ENCODE measurements at regions not wholly inside any gene's neighbourhood (a gene's known extent, or its start where the extent isn't known, plus 50 kb on each side); places are given as distances from the start of the nearest gene placed in this dataset.

- Mint-ChIP-seq H3K4me1 (no peaks in the 10 kb centered on the region), H3K36me3 (ENCODE audit: low read depth) (no peaks in the 10 kb centered on the region)
Measured at GRCh38 chrX:574830-575229, 55.8 kb upstream of the SHOX start.

GRCh38 chrX:576904-577560 is 53.6 kb upstream of the SHOX start:
- H3K27me3 Mint-ChIP-seq: no peaks in the 10 kb centered on the region
- H3K27ac Mint-ChIP-seq: no peak overlapping the region
- peaks cover 30% of the 10 kb centered on the region for H3K9me3 Mint-ChIP-seq
- no peaks in the 10 kb centered on the region for H3K36me3 Mint-ChIP-seq (ENCODE audit: low read depth)
- no peak for ATAC-seq (replicated peaks)
- no peaks in the 10 kb centered on the region for H3K4me1 Mint-ChIP-seq
- H3K4me3 Mint-ChIP-seq: no peak overlapping the region

More at GRCh38 chrX:574830-575229, 55.8 kb upstream of the SHOX start:
- no peak overlapping the region for H3K27ac Mint-ChIP-seq
- no peak overlapping the region for H3K4me3 Mint-ChIP-seq
- peak; percentile 11 for ATAC-seq (replicated peaks)
- peaks cover 18% of the 10 kb centered on the region for H3K9me3 Mint-ChIP-seq
- H3K27me3 Mint-ChIP-seq: no peaks in the 10 kb centered on the region

GRCh38 chrX:578531-578930 is 52.1 kb upstream of the SHOX start:
- Mint-ChIP-seq H3K9me3 (peaks cover 30% of the 10 kb centered on the region), H3K4me1 (no peaks in the 10 kb centered on the region), H3K27ac (no peak overlapping the region), H3K27me3 (no peaks in the 10 kb centered on the region), H3K4me3 (no peak overlapping the region), H3K36me3 (ENCODE audit: low read depth) (no peaks in the 10 kb centered on the region)
- ATAC-seq (replicated peaks): peak; percentile 32

GRCh38 chrX:580030-580429 is 50.6 kb upstream of the SHOX start:
- H3K36me3 Mint-ChIP-seq (ENCODE audit: low read depth): no peaks in the 10 kb centered on the region
- no peak overlapping the region for H3K27ac Mint-ChIP-seq
- ATAC-seq (replicated peaks): peak; percentile 26
- H3K9me3 Mint-ChIP-seq: peaks cover 30% of the 10 kb centered on the region
- no peaks in the 10 kb centered on the region for H3K27me3 Mint-ChIP-seq
- no peaks in the 10 kb centered on the region for H3K4me1 Mint-ChIP-seq
- no peak overlapping the region for H3K4me3 Mint-ChIP-seq
